SK-N-SH treated with all-trans-retinoic acid at 6 μM for 48 hours (cell line): ENCODE measurements at regions not wholly inside any gene's neighbourhood (a gene's known extent, or its start where the extent isn't known, plus 50 kb on each side); places are given as distances from the start of the nearest gene placed in this dataset.

Experiments used
- ARNTL ChIP-seq: fragments of 450-650 bp; formaldehyde crosslinking; IDR thresholded peaks from 2 replicates; pipeline ENCODE4 v1.5.0; 2020; ENCODE audit warnings: low read depth, mild to moderate bottlenecking, moderate library complexity, borderline replicate concordance
- BACH2 ChIP-seq: fragments of 250-450 bp; sonication (Bioruptor Pico); IDR thresholded peaks from 2 replicates; pipeline ENCODE4 v1.9.0; 2021; ENCODE audit warnings: mild to moderate bottlenecking, borderline replicate concordance
- CREB5 ChIP-seq: fragments of 250-450 bp; sonication (Bioruptor Pico); IDR thresholded peaks from 2 replicates; pipeline ENCODE4 v1.5.1; 2020; ENCODE audit warnings: low read depth, mild to moderate bottlenecking, moderate library complexity
- OSR1 ChIP-seq: fragments of 250-450 bp; sonication (Bioruptor Pico); IDR thresholded peaks from 2 replicates; pipeline ENCODE4 v1.8.0; 2022; ENCODE audit warnings: moderate library complexity, mild to moderate bottlenecking, inconsistent platforms
- POU6F1 ChIP-seq: fragments of 250-450 bp; sonication (Bioruptor Pico); IDR thresholded peaks from 2 replicates; pipeline ENCODE4 v1.8.0; 2021; ENCODE audit warnings: low read depth, mild to moderate bottlenecking, moderate library complexity, borderline replicate concordance
- PPARA ChIP-seq: fragments of 250-450 bp; sonication (Bioruptor Pico); IDR thresholded peaks from 2 replicates; pipeline ENCODE4 v1.5.0; 2020; ENCODE audit warnings: mild to moderate bottlenecking, borderline replicate concordance
- TOX ChIP-seq: fragments of 250-450 bp; sonication (Bioruptor Pico); IDR thresholded peaks from 2 replicates; pipeline ENCODE4 v1.8.0; 2021; ENCODE audit warnings: mild to moderate bottlenecking, moderate library complexity, borderline replicate concordance
- ZFP3 ChIP-seq: fragments of 250-450 bp; sonication (Bioruptor Pico); IDR thresholded peaks from 2 replicates; pipeline ENCODE4 v1.5.0; 2020; ENCODE audit warnings: mild to moderate bottlenecking, moderate library complexity
- ZFP30 ChIP-seq: fragments of 450-650 bp; formaldehyde crosslinking; IDR thresholded peaks from 2 replicates; pipeline ENCODE4 v1.5.0; 2022; ENCODE audit warnings: mild to moderate bottlenecking, moderate library complexity
- TF ChIP-seq, protein P1 (sequence below): fragments of 250-450 bp; sonication (Bioruptor Pico); IDR thresholded peaks from 2 replicates; pipeline ENCODE4 v1.5.1; 2021; ENCODE audit warnings: mild to moderate bottlenecking, moderate library complexity

DNA sequence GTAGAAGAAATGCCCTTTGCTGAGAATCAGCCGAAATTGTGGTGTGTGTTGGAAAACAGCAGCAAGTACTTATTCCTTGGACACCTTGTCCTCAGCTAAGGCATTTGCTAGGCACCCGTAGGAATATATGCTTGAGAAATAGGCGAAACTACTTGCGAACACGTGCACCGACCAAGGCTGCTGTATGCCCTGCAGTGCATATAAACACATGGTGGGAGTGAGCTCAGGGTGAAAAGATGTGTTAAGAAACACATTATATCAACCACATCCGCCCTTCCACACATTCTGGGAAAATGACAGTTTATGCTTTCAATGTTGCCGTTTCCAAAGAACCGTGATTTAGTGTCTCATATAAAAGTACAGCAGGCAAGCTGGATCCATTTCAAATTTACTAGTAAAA lies 199.2 kb downstream of the JCAD start:
- no peak for TF ChIP-seq CREB5 (CRISPR knock-in tag)
- no peak for TF ChIP-seq PPARA (CRISPR knock-in tag)
- TF ChIP-seq ARNTL (CRISPR knock-in tag), result no peak
- TF ChIP-seq BACH2 (CRISPR knock-in tag), result no peak
- TF ChIP-seq OSR1, result no peak
- no peak for TF ChIP-seq TOX (CRISPR knock-in tag)
- TF ChIP-seq, protein P1, sequence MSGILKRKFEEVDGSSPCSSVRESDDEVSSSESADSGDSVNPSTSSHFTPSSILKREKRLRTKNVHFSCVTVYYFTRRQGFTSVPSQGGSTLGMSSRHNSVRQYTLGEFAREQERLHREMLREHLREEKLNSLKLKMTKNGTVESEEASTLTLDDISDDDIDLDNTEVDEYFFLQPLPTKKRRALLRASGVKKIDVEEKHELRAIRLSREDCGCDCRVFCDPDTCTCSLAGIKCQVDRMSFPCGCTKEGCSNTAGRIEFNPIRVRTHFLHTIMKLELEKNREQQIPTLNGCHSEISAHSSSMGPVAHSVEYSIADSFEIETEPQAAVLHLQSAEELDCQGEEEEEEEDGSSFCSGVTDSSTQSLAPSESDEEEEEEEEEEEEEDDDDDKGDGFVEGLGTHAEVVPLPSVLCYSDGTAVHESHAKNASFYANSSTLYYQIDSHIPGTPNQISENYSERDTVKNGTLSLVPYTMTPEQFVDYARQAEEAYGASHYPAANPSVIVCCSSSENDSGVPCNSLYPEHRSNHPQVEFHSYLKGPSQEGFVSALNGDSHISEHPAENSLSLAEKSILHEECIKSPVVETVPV (CRISPR knock-in tag), result no peak
- no peak for TF ChIP-seq ZFP30
- TF ChIP-seq ZFP3 (CRISPR knock-in tag), result no peak
- TF ChIP-seq POU6F1 (CRISPR knock-in tag), result no peak
